IPS-18c (cell line): ENCODE measurements at regions not wholly inside any gene's neighbourhood (a gene's known extent, or its start where the extent isn't known, plus 50 kb on each side); places are given as distances from the start of the nearest gene placed in this dataset.

Source experiments
- H3K4me3 ChIP-seq: 2 replicates; pipeline ENCODE4 v1.7.0; 2013; ENCODE audit warnings: low read depth, mild to moderate bottlenecking, low read length, moderate library complexity; ENCODE audit not compliant: insufficient read depth
- H3K9me3 ChIP-seq: one replicate; pipeline ENCODE4 v1.6.1; 2013; ENCODE audit warnings: mild to moderate bottlenecking, low read length, moderate library complexity; ENCODE audit not compliant: control insufficient read depth, insufficient read depth

GRCh38 chr14:101504096-101504948, 57.0 kb upstream of the DIO3 start:
- H3K4me3 ChIP-seq: no peak overlapping the region

GRCh38 chr14:101505236-101505970, 55.9 kb upstream of the DIO3 start:
- H3K9me3 ChIP-seq: peaks cover 4% of the 10 kb centered on the region
- no peak overlapping the region for H3K4me3 ChIP-seq

More at GRCh38 chr14:101504096-101504948, 57.0 kb upstream of the DIO3 start:
- H3K9me3 ChIP-seq: peaks cover 4% of the 10 kb centered on the region

- H3K4me3 ChIP-seq: no peak overlapping the region
- peaks cover 4% of the 10 kb centered on the region for H3K9me3 ChIP-seq
Observed at GRCh38 chr14:101506211-101506925, 54.9 kb upstream of the DIO3 start.

- H3K9me3 ChIP-seq: peaks cover 4% of the 10 kb centered on the region
- no peak overlapping the region for H3K4me3 ChIP-seq
Observed at GRCh38 chr14:101506926-101507835, 54.1 kb upstream of the DIO3 start.

- peaks cover 4% of the 10 kb centered on the region for H3K9me3 ChIP-seq
- no peak overlapping the region for H3K4me3 ChIP-seq
Observed at GRCh38 chr14:101507836-101508150, 53.5 kb upstream of the DIO3 start.

- H3K9me3 ChIP-seq: peaks cover 1% of the 10 kb centered on the region
- H3K4me3 ChIP-seq: no peak overlapping the region
Observed at GRCh38 chr14:101508196-101508947, 52.9 kb upstream of the DIO3 start.

GRCh38 chr14:101508948-101509729, 52.2 kb upstream of the DIO3 start:
- H3K4me3 ChIP-seq: no peak overlapping the region
- H3K9me3 ChIP-seq: no peaks in the 10 kb centered on the region

GRCh38 chr14:101509730-101510371, 51.4 kb upstream of the DIO3 start:
- no peak overlapping the region for H3K4me3 ChIP-seq

GRCh38 chr14:101511199-101511598, 50.1 kb upstream of the DIO3 start:
- no peak overlapping the region for H3K4me3 ChIP-seq
- H3K9me3 ChIP-seq: no peaks in the 10 kb centered on the region

More at GRCh38 chr14:101509730-101510371, 51.4 kb upstream of the DIO3 start:
- H3K9me3 ChIP-seq: no peaks in the 10 kb centered on the region
